GM12878 (cell line): ENCODE measurements at regions not wholly inside any gene's neighbourhood (a gene's known extent, or its start where the extent isn't known, plus 50 kb on each side); places are given as distances from the start of the nearest gene placed in this dataset.

Experiments used
- ATAC-seq: fragments of 200-7000 bp; cut with Tn5 transposase; 3 replicates; pipeline ENCODE4 v1.9.1; 2020; ENCODE audit warnings: mild to moderate bottlenecking, moderate library complexity
- BruUV-seq: library from RNA; stranded (reverse); fragments of 400-500 nt; replicated peaks from 2 replicates; lab custom pipeline; 2021; lab: Mats Ljungman, UMichigan
- CTCF ChIA-PET: fragments of 300-600 bp; sonication (Branson Sonifier 250); formaldehyde crosslinking; extraction: SDS; loops from one replicate; lab custom pipeline; 2021; ENCODE audit warnings: inconsistent platforms; lab: Yijun Ruan, JAX
- POLR2A ChIA-PET: fragments of 350-600 bp; formaldehyde crosslinking; extraction: SDS; loops from one replicate; lab custom pipeline; 2021; ENCODE audit warnings: inconsistent platforms; lab: Charles Lee
- RAD21 ChIA-PET: fragments of 300-600 bp; sonication (Branson Sonifier 250); formaldehyde crosslinking; loops from one replicate; lab custom pipeline; 2023; ENCODE audit warnings: antibody characterized with exemption; ENCODE audit not compliant: unreplicated experiment; lab: Charles Lee
- SMC1A ChIA-PET: fragments of 300-600 bp; sonication (Branson Sonifier 250); formaldehyde crosslinking; loops from one replicate; lab custom pipeline; 2023; ENCODE audit not compliant: unreplicated experiment, uncharacterized antibody; lab: Charles Lee
- DNase-seq: peaks from one replicate; pipeline ENCODE4 v3.0.0-alpha.2; 2011; ENCODE audit warnings: low read depth, low spot score
- FAIRE-seq: peaks from 3 replicates; lab custom pipeline; 2011; peaks lifted over from hg19 to GRCh38; lab: Jason Lieb, UNC
- H2AFZ ChIP-seq: 2 replicates; pipeline ENCODE4 v1.6.0; 2011; ENCODE audit warnings: low read depth, low read length, control low read depth; ENCODE audit not compliant: control insufficient read depth
- H3K27ac ChIP-seq: 2 replicates; pipeline ENCODE4 v1.5.1; 2011; ENCODE audit warnings: control low read depth; ENCODE audit not compliant: control insufficient read depth, insufficient read depth
- H3K27me3 ChIP-seq, 2 experiments: replicated peaks in 1 of 2; 2 replicates each; pipeline versions ENCODE4 v1.6.0 to v1.6.1; 2011; ENCODE audit warnings: low read length in 1 of 2; ENCODE audit not compliant: control insufficient read depth in 2 of 2, insufficient read depth in 2 of 2
- H3K36me3 ChIP-seq, 2 experiments: 2 replicates each; pipeline ENCODE4 v1.5.1; 2011; ENCODE audit warnings: low read length in 1 of 2; ENCODE audit not compliant: control insufficient read depth in 2 of 2, insufficient read depth in 2 of 2
- H3K4me1 ChIP-seq: 2 replicates; pipeline ENCODE4 v1.6.1; 2011; ENCODE audit warnings: mild to moderate bottlenecking, low read length, moderate library complexity, mixed read lengths; ENCODE audit not compliant: control insufficient read depth, insufficient read depth
- H3K4me2 ChIP-seq: 2 replicates; pipeline ENCODE4 v1.6.0; 2011; ENCODE audit warnings: control low read depth; ENCODE audit not compliant: control insufficient read depth, insufficient read depth
- H3K4me3 ChIP-seq: fragments of 200-600 bp; sonication (generic); 2 replicates; pipeline ENCODE4 v1.5.1; 2016
- H3K79me2 ChIP-seq: 2 replicates; pipeline ENCODE4 v1.6.0; 2011; ENCODE audit warnings: low read length; ENCODE audit not compliant: control insufficient read depth, insufficient read depth
- H3K9ac ChIP-seq: 2 replicates; pipeline ENCODE4 v1.8.0; 2011; ENCODE audit warnings: low read length, control low read depth, mixed read lengths; ENCODE audit not compliant: control insufficient read depth, insufficient read depth
- H3K9me3 ChIP-seq: replicated peaks from 3 replicates; pipeline ENCODE4 v1.5.1; 2011; ENCODE audit warnings: mild to moderate bottlenecking, low read length; ENCODE audit not compliant: control insufficient read depth, insufficient read depth
- H4K20me1 ChIP-seq: 2 replicates; pipeline ENCODE4 v1.6.0; 2011; ENCODE audit not compliant: control insufficient read depth, insufficient read depth
- BCLAF1 ChIP-seq: fragments of 450-650 bp; IDR thresholded peaks from 2 replicates; pipeline ENCODE4 v1.6.1; 2017; ENCODE audit warnings: antibody characterized with exemption, mild to moderate bottlenecking, moderate library complexity
- CEBPZ ChIP-seq: fragments of 150-350 bp; IDR thresholded peaks from 2 replicates; pipeline ENCODE4 v1.6.1; 2016; ENCODE audit warnings: low read depth, low read length
- HDGF ChIP-seq: fragments of 450-650 bp; IDR thresholded peaks from 2 replicates; pipeline ENCODE4 v1.6.1; 2016; ENCODE audit warnings: antibody characterized with exemption
- JUND ChIP-seq: IDR thresholded peaks from 2 replicates; pipeline ENCODE4 v1.6.1; 2012; ENCODE audit warnings: low read depth, mild to moderate bottlenecking, low read length, improper control_type of control experiment, moderate library complexity
- KAT2A ChIP-seq: conservative IDR thresholded peaks from 2 replicates; pipeline ENCODE4 v1.6.1; 2011; ENCODE audit warnings: low read depth, low read length; ENCODE audit not compliant: control insufficient read depth
- POLR2AphosphoS5 ChIP-seq: IDR thresholded peaks from 2 replicates; pipeline ENCODE4 v1.6.1; 2011; ENCODE audit warnings: mild to moderate bottlenecking, low read length, inconsistent platforms
- PRDM15 ChIP-seq: fragments of 450-650 bp; formaldehyde crosslinking; IDR thresholded peaks from 2 replicates; pipeline ENCODE4 v1.4.0; 2020; ENCODE audit warnings: mild to moderate bottlenecking, moderate library complexity
- RBBP5 ChIP-seq: fragments of 200-600 bp; sonication (generic); conservative IDR thresholded peaks from 2 replicates; pipeline ENCODE4 v1.6.1; 2016
- STAT3 ChIP-seq: IDR thresholded peaks from 2 replicates; pipeline ENCODE4 v1.6.1; 2011; ENCODE audit warnings: low read depth, low read length, improper control_type of control experiment
- SUZ12 ChIP-seq: fragments of 200-600 bp; sonication (generic); IDR thresholded peaks from one replicate; pipeline ENCODE4 v1.6.1; 2018; ENCODE audit warnings: antibody characterized with exemption, mild to moderate bottlenecking; ENCODE audit not compliant: unreplicated experiment
- ZBTB33 ChIP-seq: fragments of 450-650 bp; IDR thresholded peaks from 2 replicates; pipeline ENCODE4 v1.6.1; 2017; ENCODE audit warnings: mild to moderate bottlenecking
- ZNF24 ChIP-seq: fragments of 450-650 bp; IDR thresholded peaks from 2 replicates; pipeline ENCODE4 v1.6.1; 2017; ENCODE audit warnings: antibody characterized with exemption, mild to moderate bottlenecking
- WGBS: methylation state at CpG from one replicate; pipeline ENCODE4 v1.1.6; 2016; ENCODE audit warnings: low lambda C conversion rate; ENCODE audit not compliant: insufficient replicate concordance, insufficient coverage; ENCODE audit errors: missing lambda C conversion rate; 5-methylcytosine and 5-hydroxymethylcytosine counted together
- in situ Hi-C: fragments of 300-500 bp; cut with MboI; formaldehyde crosslinking; loops from 9 replicates; pipeline ENCODE4 v1.14.3; 2018; ENCODE audit warnings: mixed read lengths
- intact Hi-C: fragments of 100-400 bp; cut with micrococcal nuclease; formaldehyde crosslinking; loops from one replicate; pipeline ENCODE4 v1.14.2; 2022; ENCODE audit not compliant: unreplicated experiment

- WGBS, result 0% methylated on average over 3 of the region's 3 CpGs
- Histone ChIP-seq H3K36me3 (no peaks in the 10 kb centered on the region), H3K9ac (no peak overlapping the region), H3K9me3 (no peaks in the 10 kb centered on the region), H2AFZ (no peak overlapping the region), H3K4me2 (no peak overlapping the region), H3K79me2 (no peaks in the 10 kb centered on the region), H3K27ac (no peak overlapping the region), H3K27me3 (no peaks in the 10 kb centered on the region; a peak in 1 of 4 replicates), H4K20me1 (no peaks in the 10 kb centered on the region), H3K4me3 (no peak overlapping the region), H3K4me1 (no peaks in the 10 kb centered on the region)
- in situ Hi-C loops, result no loop called here
- TF ChIP-seq JUND (no peak), ZBTB33 (no peak), RBBP5 (no peak), HDGF (no peak), STAT3 (no peak), PRDM15 (CRISPR knock-in tag) (no peak), BCLAF1 (no peak), SUZ12 (no peak), KAT2A (no peak), CEBPZ (no peak), POLR2AphosphoS5 (no peak), ZNF24 (no peak)
- ATAC-seq (no peak), DNase-seq (no peak), FAIRE-seq (no peak)
- intact Hi-C loops, result no loop called here
- ChIA-PET SMC1A (no interaction called here), RAD21 (no interaction called here), POLR2A (no interaction called here), CTCF (interaction anchor here (1.3 kb wide), 1 partner anchor 11 kb away, joined by 3 read pairs; no protein-coding TSS in a partner anchor)
- no TSS peak for BruUV-seq
Measured at GRCh38 chr11:133694701-133695100, 150.6 kb downstream of the SPATA19 start.
